ENCODE measurements at regions not wholly inside any gene's neighbourhood (a gene's known extent, or its start where the extent isn't known, plus 50 kb on each side); places are given as distances from the start of the nearest gene placed in this dataset.
"Not testable (repeated sequence)": the region's sequence is repeated elsewhere in the genome, so short reads cannot be mapped to it uniquely, and the experiment has no call there.

- no peak for DNase-seq
Observed at GRCh38 chr2:43146083-43146482, 80.3 kb downstream of the ZFP36L2 start.

GRCh38 chr2:43144263-43144662 is 82.1 kb downstream of the ZFP36L2 start:
- no peak for DNase-seq

DNA sequence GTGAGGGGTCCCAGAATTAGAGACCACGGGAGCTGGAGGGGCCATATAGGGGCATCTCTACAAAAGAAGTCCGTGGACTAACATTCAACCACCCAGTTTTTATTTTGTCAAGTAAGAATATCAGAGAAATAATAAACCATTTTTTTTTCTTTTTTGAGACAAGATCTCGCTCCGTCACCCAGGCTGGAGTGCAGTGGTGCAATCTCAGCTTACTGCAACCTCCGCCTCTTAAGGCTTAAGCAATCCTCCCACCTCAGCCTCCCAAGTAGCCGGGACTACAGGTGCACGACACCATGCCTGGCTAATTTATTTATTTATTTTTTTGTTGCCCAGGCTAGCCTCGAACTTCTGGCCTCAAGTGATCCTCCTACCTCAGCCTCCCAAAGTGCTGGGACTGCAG is 82.7 kb downstream of the ZFP36L2 start:
- no peak for DNase-seq

DNA sequence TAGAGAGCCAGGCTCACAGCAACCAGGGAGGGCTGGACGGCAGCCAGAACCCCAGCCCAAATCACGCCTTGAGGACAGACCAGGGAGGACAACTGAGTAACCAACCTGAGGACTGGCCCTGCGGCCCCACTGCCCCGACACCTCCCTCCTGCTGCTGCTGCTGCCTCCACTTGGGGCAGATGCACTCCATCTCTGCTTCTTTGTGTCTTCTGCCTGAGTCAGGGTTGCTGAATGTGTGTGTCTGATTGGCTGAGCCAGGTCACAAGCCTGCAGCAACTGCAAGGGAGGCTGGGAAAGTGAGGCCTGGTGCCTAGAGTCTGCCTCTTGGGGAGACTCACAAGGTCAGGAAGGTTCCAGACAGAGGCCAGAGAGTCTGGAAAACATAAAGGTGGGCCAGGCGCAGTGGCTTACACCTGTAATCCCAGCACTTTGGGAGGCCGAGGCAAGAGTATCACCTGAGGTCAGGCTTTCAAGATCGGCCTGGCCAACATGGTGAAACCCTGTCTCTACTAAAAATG is 83.4 kb downstream of the ZFP36L2 start:
- peak; percentile 74 for DNase-seq

GRCh38 chr2:43141636-43142151 is 84.7 kb downstream of the ZFP36L2 start:
- not testable (repeated sequence) for DNase-seq

DNA sequence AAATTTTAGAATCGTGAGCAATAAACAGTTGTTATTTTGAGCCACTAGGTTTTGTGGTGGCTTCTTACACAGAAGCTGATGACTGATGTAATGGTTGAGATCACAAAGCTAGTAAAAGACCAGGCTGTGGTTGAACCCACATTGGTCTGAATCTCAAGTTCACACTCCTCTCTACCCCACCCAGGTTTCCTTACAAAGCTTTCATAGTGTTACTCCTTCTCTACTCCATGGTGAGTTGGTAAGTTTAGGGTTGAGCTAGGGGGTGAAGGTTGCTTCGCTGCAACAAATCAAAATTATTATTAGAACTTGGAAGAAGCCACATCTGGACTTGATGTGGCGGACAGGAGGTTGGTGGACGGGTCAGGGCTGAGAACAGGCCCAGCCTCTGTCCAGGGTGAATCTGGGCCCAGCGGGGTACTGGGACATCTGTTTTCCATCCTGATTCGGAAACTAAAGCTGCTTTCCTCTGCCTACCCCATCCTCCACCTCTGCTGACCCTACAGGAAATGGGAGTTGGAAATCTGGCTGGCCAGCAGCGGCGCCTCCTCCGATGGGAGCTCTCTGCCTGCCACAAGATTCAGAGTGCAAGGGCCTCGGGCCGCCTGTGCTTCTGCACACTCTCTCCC is 86.3 kb downstream of the ZFP36L2 start:
- DNase-seq, result no peak

- DNase-seq, result no peak
Observed at GRCh38 chr2:43139501-43139900, 86.9 kb downstream of the ZFP36L2 start.

GRCh38 chr2:43138441-43138840 is 88.0 kb downstream of the ZFP36L2 start:
- DNase-seq, result no peak

DNA sequence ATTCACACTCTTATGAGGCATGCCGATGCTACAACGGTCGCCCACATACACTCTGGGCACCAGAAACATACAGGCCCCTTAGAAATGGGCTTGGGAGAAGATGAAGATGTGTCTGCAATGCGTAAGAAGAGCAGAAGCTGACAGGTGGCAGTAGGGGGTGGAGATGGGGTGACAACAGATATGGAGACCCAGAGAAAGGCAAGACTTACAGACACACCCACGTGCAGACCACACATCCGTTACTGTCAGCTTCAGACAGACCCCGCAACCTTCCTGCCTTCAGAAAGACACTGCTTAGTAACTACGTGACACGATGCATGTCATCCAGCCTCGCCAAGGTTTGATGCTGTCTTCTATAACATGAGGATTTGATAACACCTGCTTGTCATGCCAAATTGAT is 89.5 kb downstream of the ZFP36L2 start:
- DNase-seq, result peak; percentile 79

GRCh38 chr2:43136011-43136799 is 90.2 kb downstream of the ZFP36L2 start:
- no peak for DNase-seq

- no peak for DNase-seq
Observed at GRCh38 chr2:43135583-43135982, 90.8 kb downstream of the ZFP36L2 start.

- DNase-seq, result no peak
Observed at GRCh38 chr2:43134571-43134889, 91.9 kb downstream of the ZFP36L2 start.

DNA sequence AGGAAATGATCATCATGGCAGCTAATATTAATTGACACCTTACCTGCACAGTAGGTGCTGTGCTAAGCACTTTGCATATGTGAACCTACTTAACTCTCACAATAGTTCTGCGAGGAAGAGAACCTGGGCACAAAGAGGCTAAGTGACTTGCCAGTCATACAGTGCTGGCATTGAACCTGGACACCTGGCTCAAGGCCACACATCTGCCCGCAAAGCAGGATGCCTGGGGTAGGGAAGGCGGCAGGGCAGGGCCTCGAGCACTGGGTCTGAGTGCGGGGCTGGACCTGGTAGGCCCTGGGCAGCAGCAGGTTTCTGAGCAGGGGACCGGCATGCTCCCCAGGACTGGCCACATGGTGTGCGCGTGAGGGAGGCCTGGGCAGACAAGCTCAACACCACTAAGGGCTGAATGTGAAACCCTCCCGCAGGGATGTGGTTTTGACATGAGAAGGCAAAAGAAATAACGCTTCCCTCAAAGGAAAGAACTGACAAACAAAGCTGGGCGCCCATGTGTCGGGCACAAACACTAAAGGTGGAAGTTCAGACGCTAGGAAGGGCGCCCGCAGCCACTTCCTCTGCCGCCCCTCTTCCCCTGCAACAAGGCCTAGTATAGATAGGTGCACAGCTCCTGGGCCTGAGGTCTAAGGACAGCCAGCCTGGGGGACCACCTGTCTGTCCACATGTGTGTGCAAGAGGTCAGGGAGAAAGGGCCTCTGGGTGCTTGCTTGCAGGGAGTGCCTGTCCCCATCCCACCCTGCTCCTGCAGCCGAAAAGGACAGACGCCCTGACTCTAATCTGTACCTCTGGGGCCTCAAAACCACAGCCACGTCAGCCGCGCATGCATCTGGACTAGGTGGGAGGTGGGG is 92.5 kb downstream of the ZFP36L2 start:
- peak; percentile 79 for DNase-seq

DNA sequence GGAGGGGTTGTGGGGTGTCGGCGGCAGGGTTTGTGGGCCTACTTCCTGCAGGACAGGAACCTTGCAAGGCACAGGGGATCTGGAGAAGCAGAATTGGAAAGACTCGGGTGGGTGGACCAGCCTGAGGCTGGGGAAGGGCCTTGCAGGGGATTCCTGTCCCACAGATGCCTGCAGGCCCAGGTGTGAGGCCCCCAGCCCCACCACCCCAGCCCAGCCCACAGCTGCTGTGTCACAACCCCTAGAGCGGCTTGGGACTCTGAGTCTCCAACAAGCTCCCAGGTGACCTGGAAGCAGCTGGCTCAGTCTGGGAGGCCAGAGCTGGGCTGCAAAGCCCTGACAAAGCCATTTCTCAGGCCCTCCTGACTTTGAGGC is 93.1 kb downstream of the ZFP36L2 start:
- no peak for DNase-seq

GRCh38 chr2:43132683-43133301 is 93.6 kb downstream of the ZFP36L2 start:
- no peak for DNase-seq

GRCh38 chr2:43131890-43132682 is 94.3 kb downstream of the ZFP36L2 start:
- no peak for DNase-seq

- DNase-seq, result peak; percentile 76
Observed at GRCh38 chr2:43131051-43131889, 95.1 kb downstream of the ZFP36L2 start.

- DNase-seq, result no peak
Observed at GRCh38 chr2:43130548-43130875, 95.9 kb downstream of the ZFP36L2 start.

DNA sequence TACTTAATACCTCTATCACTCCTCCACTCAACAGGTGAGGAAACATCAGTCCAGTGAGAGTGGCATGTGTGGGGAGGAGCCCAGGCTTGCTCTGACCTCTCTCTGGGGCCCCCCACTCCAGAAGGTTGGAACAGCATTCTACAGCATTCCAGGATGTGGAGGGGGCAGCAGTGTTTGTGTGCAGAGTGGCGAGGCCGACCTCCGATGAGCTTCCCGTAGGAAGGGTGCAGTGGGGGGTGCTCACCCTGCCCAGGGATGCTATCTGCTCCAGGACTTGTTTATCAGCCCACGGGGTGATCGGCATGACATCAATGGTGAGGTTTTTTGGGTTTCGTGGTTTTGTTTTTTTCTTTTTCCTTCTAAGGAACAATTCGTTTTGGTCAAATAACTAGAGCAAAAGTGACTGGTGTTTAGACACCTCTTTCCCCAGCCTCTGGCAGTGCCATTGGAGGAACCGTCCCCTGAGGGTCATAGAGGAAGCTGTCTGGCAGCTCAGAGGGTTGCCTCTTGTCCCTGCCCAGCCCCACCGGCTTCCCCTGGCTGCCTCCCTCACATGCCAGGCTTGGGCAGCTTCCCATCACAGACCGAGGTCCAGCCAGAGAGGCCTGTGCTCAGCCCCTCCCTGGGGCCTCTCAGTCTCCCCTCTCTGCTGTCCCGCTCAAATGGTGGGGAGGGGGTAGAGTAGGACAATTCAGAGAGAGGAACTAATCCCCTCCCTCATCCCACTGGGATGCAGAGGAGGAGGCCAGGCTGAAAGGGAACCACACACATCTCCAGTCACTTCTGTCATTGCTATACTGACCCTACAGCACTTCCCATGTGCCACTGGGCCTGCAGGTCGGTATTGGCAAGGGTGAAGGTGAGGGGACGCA is 96.5 kb downstream of the ZFP36L2 start:
- no peak for DNase-seq

DNA sequence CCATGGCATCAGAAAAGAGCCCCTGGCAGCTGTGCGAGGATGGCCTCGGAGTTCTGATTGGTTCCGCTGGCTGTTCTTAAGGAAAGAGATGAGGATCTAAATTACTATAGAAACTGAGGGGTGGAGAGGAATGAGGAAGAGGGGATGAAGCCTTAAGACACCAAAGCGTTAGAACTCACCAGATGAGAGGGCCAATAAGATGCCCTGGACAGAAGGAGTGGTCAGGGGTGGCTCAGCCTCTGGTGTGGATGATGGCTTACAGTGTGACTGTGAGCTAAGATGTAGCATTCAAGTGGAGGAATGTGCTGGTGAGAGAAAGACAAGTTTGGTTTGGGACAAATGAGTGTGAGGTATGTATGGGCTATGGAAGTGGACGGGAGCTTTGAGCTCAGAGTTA is 97.8 kb downstream of the ZFP36L2 start:
- no peak for DNase-seq
